PC-3 (cell line): ENCODE measurements at regions not wholly inside any gene's neighbourhood (a gene's known extent, or its start where the extent isn't known, plus 50 kb on each side); places are given as distances from the start of the nearest gene placed in this dataset.

Experiments used
- ATAC-seq: fragments of 200-7000 bp; cut with Tn5 transposase; 2 replicates; pipeline ENCODE4 v1.9.1; 2020; ENCODE audit warnings: mild to moderate bottlenecking, moderate library complexity
- BruUV-seq: library from RNA; stranded (reverse); fragments of 400-500 nt; replicated peaks from 2 replicates; lab custom pipeline; 2021; lab: Mats Ljungman, UMichigan
- CTCF ChIA-PET: fragments of 300-600 bp; sonication (Branson Sonifier 250); formaldehyde crosslinking; loops from one replicate; lab custom pipeline; 2022; ENCODE audit warnings: antibody characterized with exemption; lab: Charles Lee
- POLR2A ChIA-PET: fragments of 300-600 bp; sonication (Branson Sonifier 250); formaldehyde crosslinking; loops from one replicate; lab custom pipeline; 2022; ENCODE audit warnings: antibody characterized with exemption; ENCODE audit not compliant: unreplicated experiment; lab: Charles Lee
- DNase-seq: peaks from one replicate; pipeline ENCODE4 v3.0.0-alpha.2; 2015
- H2AFZ ChIP-seq: fragments of 300-600 bp; sonication (generic); 2 replicates; pipeline ENCODE4 v1.6.0; 2016; ENCODE audit warnings: antibody characterized with exemption, low read length
- H3F3A ChIP-seq: fragments of 300-600 bp; sonication (generic); one replicate; pipeline ENCODE4 v1.6.0; 2017; ENCODE audit warnings: antibody characterized with exemption, low read length, control low read depth, mild to moderate bottlenecking; ENCODE audit not compliant: unreplicated experiment
- H3K27ac ChIP-seq: fragments of 300-600 bp; sonication (generic); 2 replicates; pipeline ENCODE4 v1.5.1; 2016; ENCODE audit warnings: mild to moderate bottlenecking, low read length
- H3K27me3 ChIP-seq: fragments of 300-600 bp; sonication (generic); 2 replicates; pipeline ENCODE4 v1.6.1; 2016; ENCODE audit warnings: low read length, mixed read lengths
- H3K36me3 ChIP-seq: fragments of 300-600 bp; sonication (generic); 2 replicates; pipeline ENCODE4 v1.6.1; 2016; ENCODE audit warnings: low read depth, mixed run types, low read length, mixed read lengths
- H3K4me1 ChIP-seq: fragments of 300-600 bp; sonication (generic); 2 replicates; pipeline ENCODE4 v1.5.1; 2016; ENCODE audit warnings: low read length; ENCODE audit not compliant: insufficient read depth
- H3K4me2 ChIP-seq: fragments of 300-600 bp; sonication (generic); 2 replicates; pipeline ENCODE4 v1.6.0; 2016; ENCODE audit warnings: low read length
- H3K4me3 ChIP-seq: fragments of 300-600 bp; sonication (generic); 2 replicates; pipeline ENCODE4 v1.5.1; 2016; ENCODE audit warnings: mild to moderate bottlenecking, low read length, mixed read lengths
- H3K79me2 ChIP-seq: fragments of 300-600 bp; sonication (generic); 2 replicates; pipeline ENCODE4 v1.6.1; 2017; ENCODE audit warnings: low read length, mixed read lengths
- H3K9ac ChIP-seq: fragments of 300-600 bp; sonication (generic); 2 replicates; pipeline ENCODE4 v1.6.0; 2016; ENCODE audit warnings: mild to moderate bottlenecking, low read length
- H3K9me2 ChIP-seq: fragments of 300-600 bp; sonication (generic); replicated peaks from 2 replicates; pipeline ENCODE4 v1.6.1; 2016; ENCODE audit warnings: mixed run types, low read length, mixed read lengths
- H3K9me3 ChIP-seq: fragments of 300-600 bp; sonication (generic); 2 replicates; pipeline ENCODE4 v1.6.1; 2016; ENCODE audit warnings: low read length, mixed read lengths
- H4K20me1 ChIP-seq: fragments of 300-600 bp; sonication (generic); 2 replicates; pipeline ENCODE4 v1.6.1; 2016; ENCODE audit warnings: low read length, mixed read lengths
- CTCF ChIP-seq: fragments of 300-600 bp; sonication (generic); conservative IDR thresholded peaks from 2 replicates; pipeline ENCODE4 v1.5.1; 2017; ENCODE audit warnings: antibody characterized with exemption, low read depth, mild to moderate bottlenecking, low read length
- EZH2 ChIP-seq: fragments of 300-600 bp; sonication (generic); IDR thresholded peaks from one replicate; pipeline ENCODE4 v1.6.1; 2017; ENCODE audit warnings: antibody characterized with exemption, mild to moderate bottlenecking, low read length; ENCODE audit not compliant: unreplicated experiment
- EZH2phosphoT487 ChIP-seq: fragments of 300-600 bp; sonication (generic); IDR thresholded peaks from 2 replicates; pipeline ENCODE4 v1.6.1; 2018; ENCODE audit warnings: mild to moderate bottlenecking, antibody characterized with exemption, low read length, borderline replicate concordance
- intact Hi-C: fragments of 100-400 bp; cut with micrococcal nuclease; formaldehyde crosslinking; loops from 2 replicates; pipeline ENCODE4 v1.9.0; 2023

GRCh38 chr1:80212948-80213347 lies 1206.4 kb upstream of the ADGRL4 start:
- no peaks in the 10 kb centered on the region for H4K20me1 ChIP-seq
- no peaks in the 10 kb centered on the region for H3F3A ChIP-seq
- ATAC-seq (no peak), DNase-seq (no peak)
- no peaks in the 10 kb centered on the region for H3K9me3 ChIP-seq
- ChIA-PET CTCF (no interaction called here), POLR2A (no interaction called here)
- no peaks in the 10 kb centered on the region for H3K36me3 ChIP-seq
- no peak overlapping the region for H2AFZ ChIP-seq
- no peaks in the 10 kb centered on the region for H3K9me2 ChIP-seq
- H3K4me2 ChIP-seq = no peak overlapping the region
- H3K4me3 ChIP-seq = no peak overlapping the region
- no peaks in the 10 kb centered on the region for H3K4me1 ChIP-seq
- H3K79me2 ChIP-seq = no peaks in the 10 kb centered on the region
- BruUV-seq = no TSS peak
- intact Hi-C loops = no loop called here
- no peaks in the 10 kb centered on the region for H3K27me3 ChIP-seq
- no peak overlapping the region for H3K27ac ChIP-seq
- H3K9ac ChIP-seq = no peak overlapping the region
- TF ChIP-seq EZH2phosphoT487 = no peak

GRCh38 chr1:80211691-80212380 lies 1205.3 kb upstream of the ADGRL4 start:
- no peak overlapping the region for H3K27ac ChIP-seq
- intact Hi-C loops = no loop called here
- H3K36me3 ChIP-seq = no peaks in the 10 kb centered on the region
- no peaks in the 10 kb centered on the region for H3K27me3 ChIP-seq
- ChIA-PET CTCF (interaction anchor here (0.6 kb wide), 2 partner anchors 444 to 1667 kb away, joined by 3 read pairs; no protein-coding TSS in a partner anchor), POLR2A (no interaction called here)
- no peaks in the 10 kb centered on the region for H3K4me1 ChIP-seq
- no peaks in the 10 kb centered on the region for H3F3A ChIP-seq
- BruUV-seq = no TSS peak
- H3K4me2 ChIP-seq = no peak overlapping the region
- TF ChIP-seq EZH2phosphoT487 = no peak
- DNase-seq = no peak
- H2AFZ ChIP-seq = no peak overlapping the region
- H3K9ac ChIP-seq = no peak overlapping the region
- no peak overlapping the region for H3K4me3 ChIP-seq
- no peaks in the 10 kb centered on the region for H3K9me2 ChIP-seq
- ATAC-seq = no peak
- H3K9me3 ChIP-seq = no peaks in the 10 kb centered on the region
- no peaks in the 10 kb centered on the region for H4K20me1 ChIP-seq
- H3K79me2 ChIP-seq = no peaks in the 10 kb centered on the region

GRCh38 chr1:80202118-80202517 lies 1195.6 kb upstream of the ADGRL4 start:
- no peak overlapping the region for H2AFZ ChIP-seq
- CTCF ChIA-PET = no interaction called here
- DNase-seq = no peak

More at GRCh38 chr1:80202118-80202517, 1195.6 kb upstream of the ADGRL4 start:
- no peaks in the 10 kb centered on the region for H3F3A ChIP-seq
- BruUV-seq = no TSS peak
- intact Hi-C loops = no loop called here
- POLR2A ChIA-PET = no interaction called here
- H3K79me2 ChIP-seq = no peaks in the 10 kb centered on the region
- no peaks in the 10 kb centered on the region for H3K9me2 ChIP-seq
- no peak overlapping the region for H3K9ac ChIP-seq
- no peak overlapping the region for H3K4me2 ChIP-seq
- TF ChIP-seq CTCF (no peak), EZH2phosphoT487 (no peak), EZH2 (no peak)
- no peaks in the 10 kb centered on the region for H3K36me3 ChIP-seq
- H3K9me3 ChIP-seq = no peaks in the 10 kb centered on the region
- H3K4me1 ChIP-seq = no peaks in the 10 kb centered on the region
- no peaks in the 10 kb centered on the region for H3K27me3 ChIP-seq
- H4K20me1 ChIP-seq = no peaks in the 10 kb centered on the region
- H3K27ac ChIP-seq = no peak overlapping the region
- no peak overlapping the region for H3K4me3 ChIP-seq
- ATAC-seq = no peak
